ENCODE measurements at regions not wholly inside any gene's neighbourhood (a gene's known extent, or its start where the extent isn't known, plus 50 kb on each side); places are given as distances from the start of the nearest gene placed in this dataset.

- TF ChIP-seq CTCF (IDR thresholded peaks at IDR 0.05; ENCODE audit: insufficient read depth, low read length, poor library complexity, severe bottlenecking) (no peak), EZH2phosphoT487 (conservative IDR thresholded peaks at IDR 0.05; ENCODE audit: low read length) (no peak)
Observed at GRCh38 chr6:106011476-106011875, 74.7 kb upstream of the PRDM1 start.
